GM12891 (cell line): ENCODE measurements at regions not wholly inside any gene's neighbourhood (a gene's known extent, or its start where the extent isn't known, plus 50 kb on each side); places are given as distances from the start of the nearest gene placed in this dataset.

Experiments used
- POLR2A ChIP-seq: IDR thresholded peaks from 2 replicates; pipeline ENCODE4 v1.6.1; 2011; ENCODE audit warnings: low read depth, low read length, control low read depth
- SPI1 ChIP-seq: IDR thresholded peaks from 2 replicates; pipeline ENCODE4 v1.6.1; 2011; ENCODE audit warnings: low read depth, low read length, control low read depth
- TAF1 ChIP-seq: IDR thresholded peaks from 2 replicates; pipeline ENCODE4 v1.6.1; 2011; ENCODE audit warnings: low read depth, low read length, control low read depth

GRCh38 chr15:68874788-68875187, 54.1 kb upstream of the ANP32A start:
- TF ChIP-seq SPI1: no peak
- TF ChIP-seq TAF1: no peak
- no peak for TF ChIP-seq POLR2A
